GM19035 (cell line): ENCODE measurements at regions not wholly inside any gene's neighbourhood (a gene's known extent, or its start where the extent isn't known, plus 50 kb on each side); places are given as distances from the start of the nearest gene placed in this dataset.

ENCODE experiments used
- ATAC-seq: cut with Tn5 transposase; IDR thresholded peaks from one replicate; pipeline ENCODE4 v1.9.1; 2021; ENCODE audit not compliant: unreplicated experiment

GRCh38 chr1:8093221-8093980 is 67.3 kb upstream of the ERRFI1 start:
- ATAC-seq, result no peak

- no peak for ATAC-seq
Measured at GRCh38 chr1:8092657-8093056, 66.5 kb upstream of the ERRFI1 start.

GRCh38 chr1:8091691-8092090 is 65.6 kb upstream of the ERRFI1 start:
- ATAC-seq, result no peak

- no peak for ATAC-seq
Measured at GRCh38 chr1:8090241-8090702, 64.2 kb upstream of the ERRFI1 start.

GRCh38 chr1:8089535-8090228 is 63.6 kb upstream of the ERRFI1 start:
- ATAC-seq, result no peak

GRCh38 chr1:8086055-8086454 is 59.9 kb upstream of the ERRFI1 start:
- ATAC-seq, result no peak

GRCh38 chr1:8084913-8085312 is 58.8 kb upstream of the ERRFI1 start:
- ATAC-seq, result no peak

- ATAC-seq, result no peak
Measured at GRCh38 chr1:8083739-8084484, 57.8 kb upstream of the ERRFI1 start.

- no peak for ATAC-seq
Measured at GRCh38 chr1:8082945-8083344, 56.8 kb upstream of the ERRFI1 start.

GRCh38 chr1:8078176-8078671 is 52.1 kb upstream of the ERRFI1 start:
- ATAC-seq, result no peak

- ATAC-seq, result no peak
Measured at GRCh38 chr1:8077602-8078001, 51.5 kb upstream of the ERRFI1 start.

- ATAC-seq, result no peak
Measured at GRCh38 chr1:8077120-8077573, 51.0 kb upstream of the ERRFI1 start.

- no peak for ATAC-seq
Measured at GRCh38 chr1:8076176-8076575, 50.1 kb upstream of the ERRFI1 start.
